ENCODE measurements at regions not wholly inside any gene's neighbourhood (a gene's known extent, or its start where the extent isn't known, plus 50 kb on each side); places are given as distances from the start of the nearest gene placed in this dataset.

- no peak for DNase-seq
Measured at GRCh38 chr16:87138316-87138715, 178.9 kb downstream of the C16orf95 start.

DNA sequence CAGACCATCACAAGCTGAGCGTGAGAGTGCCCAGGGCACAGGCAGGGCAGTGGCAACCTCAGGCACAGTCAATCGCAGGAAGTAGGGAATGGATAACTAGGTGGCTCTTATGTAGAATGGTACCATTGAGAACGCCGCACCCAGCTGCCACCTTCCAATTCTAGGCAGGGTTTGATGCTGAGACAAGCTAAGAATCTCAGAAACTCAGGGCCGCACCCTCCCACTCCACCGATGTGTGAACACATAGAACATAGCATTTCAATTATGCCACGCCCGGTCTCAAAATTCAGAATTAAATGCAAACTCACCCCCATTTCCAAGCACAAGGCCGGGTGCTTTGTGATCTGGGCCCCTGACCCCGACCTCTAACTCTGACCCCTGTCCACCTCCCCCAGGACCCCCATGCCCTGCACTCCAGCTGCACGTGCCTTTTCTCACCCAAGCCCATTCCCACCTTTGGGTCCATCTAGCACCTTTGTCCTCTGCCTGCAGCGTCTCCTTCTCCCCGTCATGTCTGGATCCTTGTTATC lies 178.4 kb downstream of the C16orf95 start:
- H3K27me3 ChIP-seq (replicated peaks; ENCODE audit: insufficient read depth, low read length) = no peaks in the 10 kb centered on the region
- TF ChIP-seq CTCF (IDR thresholded peaks at IDR 0.05; ENCODE audit: low read length) = no peak
- no peak for TF ChIP-seq EZH2 (optimal IDR thresholded peaks at IDR 0.05; ENCODE audit: low read depth, low read length)
- TF ChIP-seq EZH2phosphoT487 (IDR thresholded peaks at IDR 0.05; ENCODE audit: low read length) = no peak
- no peak overlapping the region for H3K4me3 ChIP-seq (ENCODE audit: low read length)
- H3K79me2 ChIP-seq (ENCODE audit: low read length) = no peaks in the 10 kb centered on the region
- no peak for DNase-seq
- no peak overlapping the region for H2AFZ ChIP-seq (ENCODE audit: low read length)
- H3K9me3 ChIP-seq (replicated peaks; ENCODE audit: insufficient read depth, low read length) = no peaks in the 10 kb centered on the region
- no peaks in the 10 kb centered on the region for H3F3A ChIP-seq (ENCODE audit: insufficient read depth, low read length)
- H3K4me2 ChIP-seq (ENCODE audit: low read depth, low read length) = no peak overlapping the region
- H3K9ac ChIP-seq (ENCODE audit: low read length) = no peak overlapping the region
- H3K9me2 ChIP-seq (replicated peaks; ENCODE audit: insufficient read depth, low read length) = no peaks in the 10 kb centered on the region
- H3K4me1 ChIP-seq (ENCODE audit: low read length) = no peaks in the 10 kb centered on the region
- no peaks in the 10 kb centered on the region for H4K20me1 ChIP-seq (ENCODE audit: insufficient read depth, low read length)
- H3K27ac ChIP-seq (ENCODE audit: low read length) = no peak overlapping the region
- no peaks in the 10 kb centered on the region for H3K36me3 ChIP-seq (replicated peaks; ENCODE audit: insufficient read depth, low read length)

More at GRCh38 chr16:87138316-87138715, 178.9 kb downstream of the C16orf95 start:
- H3F3A ChIP-seq (ENCODE audit: insufficient read depth, low read length) = no peaks in the 10 kb centered on the region
- no peaks in the 10 kb centered on the region for H3K4me1 ChIP-seq (ENCODE audit: low read length)
- no peaks in the 10 kb centered on the region for H3K9me3 ChIP-seq (replicated peaks; ENCODE audit: insufficient read depth, low read length)
- no peak overlapping the region for H3K9ac ChIP-seq (ENCODE audit: low read length)
- no peak for TF ChIP-seq EZH2phosphoT487 (IDR thresholded peaks at IDR 0.05; ENCODE audit: low read length)
- TF ChIP-seq CTCF (IDR thresholded peaks at IDR 0.05; ENCODE audit: low read length) = no peak
- TF ChIP-seq EZH2 (optimal IDR thresholded peaks at IDR 0.05; ENCODE audit: low read depth, low read length) = no peak
- no peaks in the 10 kb centered on the region for H3K27me3 ChIP-seq (replicated peaks; ENCODE audit: insufficient read depth, low read length)
- no peak overlapping the region for H3K4me2 ChIP-seq (ENCODE audit: low read depth, low read length)
- no peak overlapping the region for H3K27ac ChIP-seq (ENCODE audit: low read length)
- H3K9me2 ChIP-seq (replicated peaks; ENCODE audit: insufficient read depth, low read length) = no peaks in the 10 kb centered on the region
- no peak overlapping the region for H2AFZ ChIP-seq (ENCODE audit: low read length)
- H3K36me3 ChIP-seq (replicated peaks; ENCODE audit: insufficient read depth, low read length) = no peaks in the 10 kb centered on the region
- no peaks in the 10 kb centered on the region for H4K20me1 ChIP-seq (ENCODE audit: insufficient read depth, low read length)
- no peak overlapping the region for H3K4me3 ChIP-seq (ENCODE audit: low read length)
- H3K79me2 ChIP-seq (ENCODE audit: low read length) = no peaks in the 10 kb centered on the region

DNA sequence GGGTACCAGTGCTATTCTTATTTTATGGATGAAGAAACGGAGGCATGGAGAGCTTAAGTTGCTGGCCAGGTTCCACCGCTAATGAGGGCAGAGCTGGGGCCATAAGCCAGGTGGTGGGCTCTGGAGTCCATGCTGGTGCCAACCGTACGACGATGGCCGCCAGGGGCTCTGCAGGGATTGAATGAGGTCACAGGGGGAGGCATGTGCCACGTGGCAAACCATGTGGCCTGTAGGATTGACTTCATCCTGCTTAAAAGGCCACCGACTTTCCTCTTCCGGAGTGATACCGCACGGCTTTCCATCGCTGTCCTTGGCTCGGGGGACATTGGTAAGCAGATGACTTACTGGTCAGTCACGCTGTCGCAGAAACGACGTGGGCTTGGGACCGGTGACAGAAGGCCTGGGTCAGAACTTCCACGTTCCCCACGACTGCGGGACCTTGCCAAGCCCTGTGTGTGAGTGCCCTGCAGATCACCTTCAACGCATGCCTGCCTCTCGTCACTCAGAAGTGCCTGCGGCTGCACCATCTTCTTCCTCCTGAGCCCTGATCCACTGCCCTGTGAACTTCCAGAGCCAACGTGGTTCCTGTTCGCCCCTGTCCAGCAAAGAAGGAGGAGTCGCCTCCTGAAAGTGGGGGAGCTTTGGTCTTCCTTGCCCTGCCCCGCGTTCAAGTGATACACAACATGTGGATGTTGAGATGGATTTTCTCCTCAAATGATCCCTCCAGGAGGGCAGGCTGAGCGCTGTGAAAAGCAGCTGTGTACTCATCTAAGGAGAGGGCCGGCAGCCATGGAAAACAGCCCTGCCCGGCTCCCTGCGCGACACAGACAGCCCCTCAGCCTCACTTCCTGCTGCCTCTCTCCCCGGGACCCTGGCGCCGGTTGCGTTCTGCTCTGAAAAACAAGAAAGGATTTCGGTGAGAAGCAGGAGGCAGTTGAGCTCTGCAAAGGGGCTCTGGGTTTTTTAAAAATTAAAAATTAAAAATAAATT lies 176.7 kb downstream of the C16orf95 start:
- Histone ChIP-seq H3K9me3 (replicated peaks; ENCODE audit: insufficient read depth, low read length) (no peaks in the 10 kb centered on the region), H2AFZ (ENCODE audit: low read length) (no peak overlapping the region), H3K4me2 (ENCODE audit: low read depth, low read length) (no peak overlapping the region), H3K4me3 (ENCODE audit: low read length) (no peak overlapping the region), H3K9ac (ENCODE audit: low read length) (no peak overlapping the region), H3K79me2 (ENCODE audit: low read length) (no peaks in the 10 kb centered on the region), H3K27ac (ENCODE audit: low read length) (no peak overlapping the region), H4K20me1 (ENCODE audit: insufficient read depth, low read length) (no peaks in the 10 kb centered on the region), H3K27me3 (replicated peaks; ENCODE audit: insufficient read depth, low read length) (no peaks in the 10 kb centered on the region), H3K9me2 (replicated peaks; ENCODE audit: insufficient read depth, low read length) (no peaks in the 10 kb centered on the region), H3K36me3 (replicated peaks; ENCODE audit: insufficient read depth, low read length) (no peaks in the 10 kb centered on the region), H3K4me1 (ENCODE audit: low read length) (no peaks in the 10 kb centered on the region), H3F3A (ENCODE audit: insufficient read depth, low read length) (no peaks in the 10 kb centered on the region)
- no peak for DNase-seq
- no peak for TF ChIP-seq CTCF (IDR thresholded peaks at IDR 0.05; ENCODE audit: low read length)
- TF ChIP-seq EZH2phosphoT487 (IDR thresholded peaks at IDR 0.05; ENCODE audit: low read length) = no peak
- no peak for TF ChIP-seq EZH2 (optimal IDR thresholded peaks at IDR 0.05; ENCODE audit: low read depth, low read length)
